HG03025 (cell line): ENCODE measurements at regions not wholly inside any gene's neighbourhood (a gene's known extent, or its start where the extent isn't known, plus 50 kb on each side); places are given as distances from the start of the nearest gene placed in this dataset.

Source experiments
- ATAC-seq: cut with Tn5 transposase; IDR thresholded peaks from one replicate; pipeline ENCODE4 v1.9.1; 2021; ENCODE audit warnings: mild to moderate bottlenecking, moderate library complexity; ENCODE audit not compliant: unreplicated experiment, low FRiP score

- ATAC-seq, result no peak
Measured at GRCh38 chr18:59760619-59761600, 63.7 kb upstream of the CCBE1 start.

GRCh38 chr18:59760212-59760611, 63.0 kb upstream of the CCBE1 start:
- no peak for ATAC-seq

GRCh38 chr18:59758837-59759236, 61.6 kb upstream of the CCBE1 start:
- ATAC-seq, result no peak

DNA sequence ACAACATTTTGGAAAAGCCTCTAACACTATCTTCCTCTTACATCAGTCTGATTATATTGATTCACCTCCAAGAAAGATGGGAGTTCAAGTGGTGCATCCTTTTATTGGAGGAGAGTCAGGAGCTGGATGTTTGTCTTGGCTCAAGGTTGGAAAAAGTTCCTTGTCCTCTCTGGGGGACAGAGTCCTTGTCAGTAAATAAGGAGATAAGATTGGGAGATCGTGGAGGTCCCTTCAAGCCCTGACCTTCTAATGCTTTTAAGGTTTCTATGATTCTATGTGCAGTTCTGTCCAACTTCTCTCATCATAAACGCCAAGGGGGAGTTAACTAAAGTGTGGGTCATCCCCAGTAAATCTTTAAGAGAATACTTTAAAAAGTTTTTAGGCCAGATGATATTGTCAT, 60.9 kb upstream of the CCBE1 start:
- ATAC-seq, result no peak

DNA sequence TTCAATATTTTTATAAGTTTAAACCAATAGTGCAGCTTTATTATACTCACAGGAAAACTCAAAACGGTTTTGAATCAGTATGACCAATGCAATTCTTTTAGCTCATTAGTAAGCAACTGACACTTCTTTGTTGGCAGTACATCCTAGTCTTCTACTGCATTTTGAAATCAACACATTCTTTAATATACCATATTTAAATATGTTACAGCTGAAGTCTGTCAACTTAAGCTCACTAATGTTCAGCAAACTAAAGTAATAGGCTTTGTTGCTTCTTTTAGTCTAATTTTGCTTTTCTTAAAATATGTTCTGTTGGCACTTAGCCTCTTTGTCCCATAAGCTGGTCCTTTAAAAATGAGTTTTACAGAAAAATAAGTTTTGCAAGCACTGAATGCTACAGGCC, 55.4 kb upstream of the CCBE1 start:
- no peak for ATAC-seq

DNA sequence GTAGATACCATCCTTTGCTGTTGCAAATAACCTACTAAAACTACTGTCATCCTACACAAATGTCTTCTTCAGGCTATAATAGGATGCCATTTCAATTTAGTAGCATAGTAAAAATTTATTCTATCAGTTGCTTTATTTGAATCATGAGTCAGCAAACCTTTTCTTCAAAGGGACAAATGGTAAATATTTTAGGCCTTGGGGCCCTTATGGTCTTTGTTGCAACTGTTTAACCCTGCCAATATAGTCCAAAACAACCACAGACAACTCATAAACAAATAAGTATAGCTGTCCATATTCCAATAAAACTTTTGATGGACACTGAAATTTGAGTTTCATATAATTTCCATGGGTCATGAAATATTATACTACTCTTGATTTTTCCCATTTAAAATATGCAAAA, 54.0 kb upstream of the CCBE1 start:
- no peak for ATAC-seq

- ATAC-seq, result no peak
Measured at GRCh38 chr18:59748628-59749360, 51.6 kb upstream of the CCBE1 start.
